Activated CD4-positive, alpha-beta T cell treated with anti-CD3 and anti-CD28 coated beads, Interleukin-2, amount 50 U/mL, for 4 hours (primary cell): ENCODE measurements at regions not wholly inside any gene's neighbourhood (a gene's known extent, or its start where the extent isn't known, plus 50 kb on each side); places are given as distances from the start of the nearest gene placed in this dataset.

Source experiments
- DNase-seq, 2 experiments: peaks; one replicate each; pipeline ENCODE4 v3.0.0-alpha.2; 2020

GRCh38 chr12:130017591-130018449 is 114.0 kb upstream of the TMEM132D start:
- DNase-seq: no peak

- DNase-seq: no peak
Measured at GRCh38 chr12:130018614-130019013, 114.8 kb upstream of the TMEM132D start.

GRCh38 chr12:130026608-130027176 is 122.9 kb upstream of the TMEM132D start:
- no peak for DNase-seq

- no peak for DNase-seq
Measured at GRCh38 chr12:130027798-130028197, 124.0 kb upstream of the TMEM132D start.

- no peak for DNase-seq
Measured at GRCh38 chr12:130029151-130029550, 125.3 kb upstream of the TMEM132D start.

- DNase-seq: no peak
Measured at GRCh38 chr12:130031041-130031440, 127.2 kb upstream of the TMEM132D start.

- peak; percentile 30 to 40 for DNase-seq
Measured at GRCh38 chr12:130031571-130032189, 127.9 kb upstream of the TMEM132D start.

- DNase-seq: peak; percentile 3 to 9
Measured at GRCh38 chr12:130041983-130042812, 120.1 kb upstream of the FZD10 start.

GRCh38 chr12:130043685-130044406 is 118.4 kb upstream of the FZD10 start:
- no peak for DNase-seq

GRCh38 chr12:130044991-130045621 is 117.2 kb upstream of the FZD10 start:
- DNase-seq: no peak

GRCh38 chr12:130049666-130050065 is 112.6 kb upstream of the FZD10 start:
- no peak for DNase-seq

- DNase-seq: no peak
Measured at GRCh38 chr12:130051900-130052299, 110.4 kb upstream of the FZD10 start.

GRCh38 chr12:130053651-130054069 is 108.6 kb upstream of the FZD10 start:
- no peak for DNase-seq

- DNase-seq: no peak
Measured at GRCh38 chr12:130054803-130055202, 107.5 kb upstream of the FZD10 start.

GRCh38 chr12:130058926-130059472 is 103.3 kb upstream of the FZD10 start:
- no peak for DNase-seq

GRCh38 chr12:130063866-130064265 is 98.4 kb upstream of the FZD10 start:
- no peak for DNase-seq

GRCh38 chr12:130064999-130065398 is 97.3 kb upstream of the FZD10 start:
- no peak for DNase-seq

- no peak for DNase-seq
Measured at GRCh38 chr12:130066742-130067141, 95.5 kb upstream of the FZD10 start.

- DNase-seq: no peak
Measured at GRCh38 chr12:130068741-130069140, 93.5 kb upstream of the FZD10 start.

- DNase-seq: no peak
Measured at GRCh38 chr12:130070126-130070611, 92.1 kb upstream of the FZD10 start.

- no peak for DNase-seq
Measured at GRCh38 chr12:130073721-130074120, 88.5 kb upstream of the FZD10 start.
